ENCODE measurements at regions not wholly inside any gene's neighbourhood (a gene's known extent, or its start where the extent isn't known, plus 50 kb on each side); places are given as distances from the start of the nearest gene placed in this dataset.
A peak's percentile ranks its signal among the peaks of the same experiment; 100 is the strongest.

DNA sequence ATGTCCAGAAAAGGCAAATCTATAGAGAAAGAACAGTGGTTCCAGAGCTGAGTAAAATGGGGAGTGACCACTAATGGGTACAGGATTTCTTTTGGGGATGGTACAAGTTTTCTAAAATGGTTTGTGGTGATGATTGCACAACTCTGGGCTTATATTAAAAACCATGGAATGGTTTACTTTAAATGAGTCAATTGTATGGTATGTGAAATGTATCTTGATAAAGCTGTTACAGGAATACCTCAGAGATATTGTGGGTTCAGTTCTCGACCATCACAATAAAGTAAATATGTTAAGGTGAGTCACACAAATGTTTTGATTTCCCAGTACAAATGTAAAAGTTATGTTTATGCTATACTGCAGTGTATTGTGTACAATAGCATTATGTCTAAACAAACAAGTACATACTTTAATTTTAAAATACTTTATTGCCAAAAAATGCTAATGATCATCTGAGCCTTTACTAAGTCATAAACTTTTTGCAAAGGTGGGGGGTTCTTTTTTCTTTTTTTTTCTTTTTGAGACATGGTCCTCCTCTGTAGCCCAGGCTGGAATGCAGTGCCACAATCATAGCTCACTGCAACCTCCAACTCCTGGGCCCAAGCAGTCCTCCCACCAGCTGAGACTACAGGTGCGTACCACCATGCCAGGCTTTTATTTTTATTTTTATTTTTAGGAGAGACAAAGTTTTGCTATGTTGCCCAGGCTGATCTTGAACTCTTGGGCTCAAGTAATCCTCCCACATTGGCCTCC is 65.9 kb downstream of the SHOC1 start:
- TF ChIP-seq CTCF (conservative IDR thresholded peaks at IDR 0.05) (no peak), ZFX (IDR thresholded peaks at IDR 0.05) (no peak)
- H3K27ac ChIP-seq, result no peak overlapping the region

DNA sequence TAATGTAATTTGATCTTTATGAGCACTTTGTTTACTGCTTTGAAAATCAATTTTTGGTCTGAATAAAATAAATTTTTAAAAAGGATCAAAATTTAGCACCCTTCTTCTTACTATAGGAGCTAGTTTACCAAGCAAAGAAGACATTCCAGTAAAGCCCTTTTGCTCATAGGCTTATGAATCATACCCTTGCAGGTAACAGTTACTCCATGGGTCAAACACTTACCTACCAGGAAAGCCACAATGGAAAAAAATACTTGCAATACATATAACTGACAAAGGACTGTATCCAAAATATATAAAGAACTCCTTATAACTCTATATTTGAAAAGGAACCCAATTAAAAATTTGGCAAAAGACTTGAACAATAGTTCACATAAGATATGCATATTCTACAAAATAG is 66.6 kb downstream of the SHOC1 start:
- TF ChIP-seq ZFX (IDR thresholded peaks at IDR 0.05) (no peak), CTCF (conservative IDR thresholded peaks at IDR 0.05) (no peak)
- H3K27ac ChIP-seq, result no peak overlapping the region

DNA sequence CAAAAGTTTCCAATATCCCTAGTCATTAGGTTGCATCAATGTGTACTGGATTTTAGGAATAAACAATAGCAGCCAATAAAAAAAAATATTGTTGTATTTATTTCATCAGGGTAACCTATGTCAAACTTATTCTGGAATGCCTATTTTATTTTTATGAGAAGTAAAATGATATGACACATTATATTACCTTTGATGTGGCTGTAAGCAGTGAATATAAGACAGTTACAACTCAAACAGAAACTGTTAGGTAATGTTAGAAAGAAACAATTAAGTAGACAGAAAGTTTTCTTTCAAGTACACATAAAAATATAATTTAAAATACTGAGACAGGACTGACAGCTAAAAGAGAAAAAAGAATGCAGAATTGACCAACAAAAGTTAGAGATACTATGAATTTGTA is 65.5 kb downstream of the GNG10 start:
- TF ChIP-seq CTCF (conservative IDR thresholded peaks at IDR 0.05), result no peak
- no peak for TF ChIP-seq ZFX (IDR thresholded peaks at IDR 0.05)
- H3K27ac ChIP-seq, result no peak overlapping the region

GRCh38 chr9:111720174-111720573 is 58.8 kb downstream of the GNG10 start:
- peak; percentile 37 for TF ChIP-seq CTCF (conservative IDR thresholded peaks at IDR 0.05)
- no peak for TF ChIP-seq ZFX (IDR thresholded peaks at IDR 0.05)
- no peak overlapping the region for H3K27ac ChIP-seq
